OCI-LY1 (cell line): ENCODE measurements at regions not wholly inside any gene's neighbourhood (a gene's known extent, or its start where the extent isn't known, plus 50 kb on each side); places are given as distances from the start of the nearest gene placed in this dataset.

Experiments
- H2AFZ ChIP-seq: fragments of 200-600 bp; sonication (generic), shearing (Covaris generic); 2 replicates; pipeline ENCODE4 v1.6.0; 2014; ENCODE audit warnings: antibody characterized with exemption, mild to moderate bottlenecking, low read length
- H3F3A ChIP-seq: fragments of 200-600 bp; sonication (generic), shearing (Covaris generic); 2 replicates; pipeline ENCODE4 v1.6.0; 2014; ENCODE audit warnings: mild to moderate bottlenecking, antibody characterized with exemption, low read length, moderate library complexity; ENCODE audit not compliant: insufficient read depth
- H3K27ac ChIP-seq: fragments of 200-600 bp; sonication (generic); 2 replicates; pipeline ENCODE4 v1.5.1; 2014; ENCODE audit warnings: low read length, mixed run types, mild to moderate bottlenecking, low read depth; ENCODE audit not compliant: poor library complexity, severe bottlenecking
- H3K27me3 ChIP-seq: fragments of 200-600 bp; sonication (generic); 2 replicates; pipeline ENCODE4 v1.6.0; 2014; ENCODE audit warnings: antibody characterized with exemption, mild to moderate bottlenecking, low read length, moderate library complexity; ENCODE audit not compliant: insufficient read depth
- H3K36me3 ChIP-seq: fragments of 200-600 bp; sonication (generic); 2 replicates; pipeline ENCODE4 v1.6.1; 2014; ENCODE audit warnings: mild to moderate bottlenecking, antibody characterized with exemption, low read length, moderate library complexity, mixed read lengths; ENCODE audit not compliant: insufficient read depth
- H3K4me1 ChIP-seq: fragments of 200-600 bp; sonication (generic); 2 replicates; pipeline ENCODE4 v1.5.1; 2014; ENCODE audit warnings: mild to moderate bottlenecking, low read length, moderate library complexity; ENCODE audit not compliant: insufficient read depth, severe bottlenecking
- H3K4me2 ChIP-seq: fragments of 200-600 bp; sonication (generic), shearing (Covaris generic); 2 replicates; pipeline ENCODE4 v1.6.1; 2014; ENCODE audit warnings: low read length
- H3K4me3 ChIP-seq: fragments of 200-600 bp; sonication (generic); 2 replicates; pipeline ENCODE4 v1.5.1; 2014; ENCODE audit warnings: low read length, low read depth, mild to moderate bottlenecking, mixed read lengths; ENCODE audit not compliant: poor library complexity, severe bottlenecking
- H3K79me2 ChIP-seq: fragments of 200-600 bp; shearing (Covaris generic); 2 replicates; pipeline ENCODE4 v1.6.1; 2016; ENCODE audit warnings: mixed run types, low read length, mixed read lengths; ENCODE audit not compliant: insufficient read depth
- H3K9ac ChIP-seq: fragments of 200-600 bp; sonication (generic), shearing (Covaris generic); 2 replicates; pipeline ENCODE4 v1.6.1; 2014; ENCODE audit warnings: mild to moderate bottlenecking, low read length, mixed read lengths
- H3K9me2 ChIP-seq: fragments of 200-600 bp; sonication (generic), shearing (Covaris generic); 2 replicates; pipeline ENCODE4 v1.6.1; 2014; ENCODE audit warnings: low read depth, mild to moderate bottlenecking, low read length, mixed read lengths
- H3K9me3 ChIP-seq: fragments of 200-600 bp; shearing (Covaris generic); 2 replicates; pipeline ENCODE4 v1.6.1; 2014; ENCODE audit warnings: low read length, mixed read lengths
- H4K20me1 ChIP-seq: fragments of 200-600 bp; sonication (generic), shearing (Covaris generic); 2 replicates; pipeline ENCODE4 v1.6.0; 2016; ENCODE audit warnings: mild to moderate bottlenecking, low read length; ENCODE audit not compliant: insufficient read depth
- EZH2 ChIP-seq: fragments of 200-600 bp; sonication (generic), shearing (Covaris generic); IDR thresholded peaks from 2 replicates; pipeline ENCODE4 v1.8.0; 2017; ENCODE audit warnings: borderline replicate concordance, mixed run types, mild to moderate bottlenecking, antibody characterized with exemption, low read length, moderate library complexity, mixed read lengths
- TF ChIP-seq, protein P1 (sequence below): fragments of 200-600 bp; sonication (generic), shearing (Covaris generic); IDR thresholded peaks from 2 replicates; pipeline ENCODE4 v1.5.1; 2017; ENCODE audit warnings: mild to moderate bottlenecking, antibody characterized with exemption, low read length, moderate library complexity, mixed read lengths

- H3K9me3 ChIP-seq = no peaks in the 10 kb centered on the region
- no peaks in the 10 kb centered on the region for H3K9me2 ChIP-seq
- no peak overlapping the region for H3K9ac ChIP-seq
Observed at GRCh38 chr4:27835851-27836250, 975.2 kb downstream of the STIM2 start.

GRCh38 chr4:27836523-27836922 is 975.9 kb downstream of the STIM2 start:
- Histone ChIP-seq H3K9me3 (no peaks in the 10 kb centered on the region), H3K9me2 (no peaks in the 10 kb centered on the region), H4K20me1 (no peaks in the 10 kb centered on the region), H3K36me3 (no peaks in the 10 kb centered on the region), H2AFZ (no peak overlapping the region), H3K27ac (no peak overlapping the region), H3K79me2 (no peaks in the 10 kb centered on the region), H3K27me3 (no peaks in the 10 kb centered on the region), H3K4me3 (no peak overlapping the region), H3K9ac (no peak overlapping the region), H3K4me2 (no peak overlapping the region), H3K4me1 (no peaks in the 10 kb centered on the region), H3F3A (no peaks in the 10 kb centered on the region)
- TF ChIP-seq, protein P1, sequence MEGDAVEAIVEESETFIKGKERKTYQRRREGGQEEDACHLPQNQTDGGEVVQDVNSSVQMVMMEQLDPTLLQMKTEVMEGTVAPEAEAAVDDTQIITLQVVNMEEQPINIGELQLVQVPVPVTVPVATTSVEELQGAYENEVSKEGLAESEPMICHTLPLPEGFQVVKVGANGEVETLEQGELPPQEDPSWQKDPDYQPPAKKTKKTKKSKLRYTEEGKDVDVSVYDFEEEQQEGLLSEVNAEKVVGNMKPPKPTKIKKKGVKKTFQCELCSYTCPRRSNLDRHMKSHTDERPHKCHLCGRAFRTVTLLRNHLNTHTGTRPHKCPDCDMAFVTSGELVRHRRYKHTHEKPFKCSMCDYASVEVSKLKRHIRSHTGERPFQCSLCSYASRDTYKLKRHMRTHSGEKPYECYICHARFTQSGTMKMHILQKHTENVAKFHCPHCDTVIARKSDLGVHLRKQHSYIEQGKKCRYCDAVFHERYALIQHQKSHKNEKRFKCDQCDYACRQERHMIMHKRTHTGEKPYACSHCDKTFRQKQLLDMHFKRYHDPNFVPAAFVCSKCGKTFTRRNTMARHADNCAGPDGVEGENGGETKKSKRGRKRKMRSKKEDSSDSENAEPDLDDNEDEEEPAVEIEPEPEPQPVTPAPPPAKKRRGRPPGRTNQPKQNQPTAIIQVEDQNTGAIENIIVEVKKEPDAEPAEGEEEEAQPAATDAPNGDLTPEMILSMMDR = no peak
- no peak for TF ChIP-seq EZH2

More at GRCh38 chr4:27835851-27836250, 975.2 kb downstream of the STIM2 start:
- Histone ChIP-seq H3K36me3 (no peaks in the 10 kb centered on the region), H3K27me3 (no peaks in the 10 kb centered on the region), H4K20me1 (no peaks in the 10 kb centered on the region), H3K4me3 (no peak overlapping the region), H3K4me2 (no peak overlapping the region), H2AFZ (no peak overlapping the region), H3K27ac (no peak overlapping the region), H3K79me2 (no peaks in the 10 kb centered on the region), H3K4me1 (no peaks in the 10 kb centered on the region), H3F3A (no peaks in the 10 kb centered on the region)
- no peak for TF ChIP-seq EZH2
- TF ChIP-seq, protein P1 = no peak

- Histone ChIP-seq H2AFZ (no peak overlapping the region), H3K9ac (no peak overlapping the region), H3K9me2 (no peaks in the 10 kb centered on the region), H3F3A (no peaks in the 10 kb centered on the region), H3K4me1 (no peaks in the 10 kb centered on the region), H3K4me3 (no peak overlapping the region), H3K36me3 (no peaks in the 10 kb centered on the region), H3K4me2 (no peak overlapping the region), H3K27me3 (no peaks in the 10 kb centered on the region), H3K79me2 (no peaks in the 10 kb centered on the region), H3K9me3 (no peaks in the 10 kb centered on the region), H4K20me1 (no peaks in the 10 kb centered on the region), H3K27ac (no peak overlapping the region)
- no peak for TF ChIP-seq EZH2
- TF ChIP-seq, protein P1 = no peak
Observed at GRCh38 chr4:27843776-27844175, 983.1 kb downstream of the STIM2 start.
